ENCODE measurements at regions not wholly inside any gene's neighbourhood (a gene's known extent, or its start where the extent isn't known, plus 50 kb on each side); places are given as distances from the start of the nearest gene placed in this dataset.

DNA sequence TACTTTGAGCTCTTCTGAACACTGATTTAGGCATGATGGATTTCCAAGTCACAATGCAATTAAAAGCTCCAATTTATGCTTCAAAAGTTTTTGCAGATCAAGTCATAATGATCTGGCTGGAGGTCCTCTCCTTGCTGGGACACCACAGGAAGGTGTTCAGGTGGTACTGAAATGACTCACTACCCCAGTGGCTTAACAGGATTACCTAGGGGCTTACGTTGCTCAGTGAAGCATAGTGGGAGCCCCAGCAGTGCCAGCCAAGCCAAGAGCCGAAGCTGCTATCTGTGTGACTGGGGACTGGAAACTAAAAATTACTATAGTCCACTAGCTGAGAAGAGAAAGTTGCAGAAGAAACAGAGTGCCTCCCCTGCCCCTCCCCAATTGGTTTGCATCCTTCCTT lies 110.1 kb upstream of the LPP start:
- no peaks in the 10 kb centered on the region for H3K4me1 Mint-ChIP-seq
- ATAC-seq (ENCODE audit: low read depth), result no peak
- no peak for DNase-seq
- H3K79me2 ChIP-seq (ENCODE audit: control insufficient read depth, insufficient read depth, low read length), result no peaks in the 10 kb centered on the region
- peaks cover 0 to 3% (median 0%) of the 10 kb centered on the region in 4 experiments for H3K27me3 ChIP-seq (replicated peaks in 1 of 4; ENCODE audit: control extremely low read depth in 1 of 4, control insufficient read depth in 3 of 4, insufficient read depth in 4 of 4, low read length in 3 of 4)
- ChIA-PET POLR2A (no interaction called here), CTCF (no interaction called here)
- H3K9me3 Mint-ChIP-seq (ENCODE audit: insufficient read depth), result no peaks in the 10 kb centered on the region
- no peaks in the 10 kb centered on the region for H3K4me1 ChIP-seq (ENCODE audit: control insufficient read depth in 2 of 2, insufficient read depth in 2 of 2, low read length in 2 of 2)
- no peak overlapping the region for H3K4me2 ChIP-seq (replicated peaks; ENCODE audit: low read depth, low read length, poor library complexity, severe bottlenecking)
- H3K4me3 Mint-ChIP-seq, result no peak overlapping the region
- H4K20me1 ChIP-seq (ENCODE audit: control insufficient read depth, insufficient read depth, low read length, poor library complexity, severe bottlenecking), result no peaks in the 10 kb centered on the region
- H2AFZ ChIP-seq (ENCODE audit: insufficient read depth, low read depth, low read length, poor library complexity, severe bottlenecking), result no peak overlapping the region
- H3K27me3 Mint-ChIP-seq, result peaks cover 4% of the 10 kb centered on the region
- no CpG with 5 or more reads among the region's 2 CpGs for WGBS (ENCODE audit: insufficient coverage)
- no peak overlapping the region for H3K27ac ChIP-seq (ENCODE audit: low read length in 2 of 2)
- no peak overlapping the region for H3K27ac Mint-ChIP-seq
- TF ChIP-seq CTCF (IDR thresholded peaks at IDR 0.05) (no peak), EZH2 (IDR thresholded peaks at IDR 0.05; ENCODE audit: borderline replicate concordance, insufficient read depth, low read depth, low read length, poor library complexity, severe bottlenecking) (no peak)
- H3K9me3 ChIP-seq (ENCODE audit: control extremely low read depth in 1 of 3, control insufficient read depth in 2 of 3, insufficient read depth in 1 of 3, low read length in 2 of 3), result no peaks in the 10 kb centered on the region
- H3K36me3 ChIP-seq (replicated peaks in 1 of 2; ENCODE audit: control extremely low read depth in 1 of 2, control insufficient read depth in 1 of 2, extremely low read depth in 1 of 2, insufficient read depth in 2 of 2, low read length in 1 of 2), result no peaks in the 10 kb centered on the region
- H3K4me3 ChIP-seq (ENCODE audit: control extremely low read depth in 1 of 5, extremely low read depth in 1 of 5, insufficient read depth in 1 of 5, low read depth in 2 of 5, low read length in 4 of 5), result no peak overlapping the region
- no peak overlapping the region for H3K9ac ChIP-seq (ENCODE audit: low read length)
- intact Hi-C loops (cut with micrococcal nuclease), result no loop called here

- no CpG with 5 or more reads among the region's 2 CpGs for WGBS (ENCODE audit: insufficient coverage)
- Histone ChIP-seq H3K4me1 (ENCODE audit: control insufficient read depth in 2 of 2, insufficient read depth in 2 of 2, low read length in 2 of 2) (peaks cover 11 to 14% of the 10 kb centered on the region in 2 donors), H3K4me2 (replicated peaks; ENCODE audit: low read depth, low read length, poor library complexity, severe bottlenecking) (no peak overlapping the region), H2AFZ (ENCODE audit: insufficient read depth, low read depth, low read length, poor library complexity, severe bottlenecking) (no peak overlapping the region), H4K20me1 (ENCODE audit: control insufficient read depth, insufficient read depth, low read length, poor library complexity, severe bottlenecking) (no peaks in the 10 kb centered on the region), H3K4me3 (ENCODE audit: control extremely low read depth in 1 of 5, extremely low read depth in 1 of 5, insufficient read depth in 1 of 5, low read depth in 2 of 5, low read length in 4 of 5) (no peak overlapping the region), H3K36me3 (replicated peaks in 1 of 2; ENCODE audit: control extremely low read depth in 1 of 2, control insufficient read depth in 1 of 2, extremely low read depth in 1 of 2, insufficient read depth in 2 of 2, low read length in 1 of 2) (no peaks in the 10 kb centered on the region), H3K79me2 (ENCODE audit: control insufficient read depth, insufficient read depth, low read length) (no peaks in the 10 kb centered on the region), H3K27ac (ENCODE audit: low read length in 2 of 2) (no peak overlapping the region), H3K9me3 (ENCODE audit: control extremely low read depth in 1 of 3, control insufficient read depth in 2 of 3, insufficient read depth in 1 of 3, low read length in 2 of 3) (no peaks in the 10 kb centered on the region), H3K9ac (ENCODE audit: low read length) (no peak overlapping the region), H3K27me3 (replicated peaks in 1 of 4; ENCODE audit: control extremely low read depth in 1 of 4, control insufficient read depth in 3 of 4, insufficient read depth in 4 of 4, low read length in 3 of 4) (peaks cover 0 to 3% (median 0%) of the 10 kb centered on the region in 4 experiments)
- no peak overlapping the region for H3K4me3 Mint-ChIP-seq
- H3K27me3 Mint-ChIP-seq, result no peaks in the 10 kb centered on the region
- no peak overlapping the region for H3K27ac Mint-ChIP-seq
- TF ChIP-seq CTCF (IDR thresholded peaks at IDR 0.05) (no peak), EZH2 (IDR thresholded peaks at IDR 0.05; ENCODE audit: borderline replicate concordance, insufficient read depth, low read depth, low read length, poor library complexity, severe bottlenecking) (no peak)
- no peaks in the 10 kb centered on the region for H3K9me3 Mint-ChIP-seq (ENCODE audit: insufficient read depth)
- H3K4me1 Mint-ChIP-seq, result peaks cover 12% of the 10 kb centered on the region
- intact Hi-C loops (cut with micrococcal nuclease), result no loop called here
- CTCF ChIA-PET, result no interaction called here
- POLR2A ChIA-PET, result no interaction called here
- ATAC-seq (ENCODE audit: low read depth) (no peak), DNase-seq (no peak)
Measured at GRCh38 chr3:188046561-188047211, 107.3 kb upstream of the LPP start.

Measured in B cell (primary cell).